K562 (cell line): ENCODE measurements at regions not wholly inside any gene's neighbourhood (a gene's known extent, or its start where the extent isn't known, plus 50 kb on each side); places are given as distances from the start of the nearest gene placed in this dataset.
"Not testable (repeated sequence)": the region's sequence is repeated elsewhere in the genome, so short reads cannot be mapped to it uniquely, and the experiment has no call there.

Experiments used
- ATAC-seq: fragments of 200-7000 bp; cut with Tn5 transposase; 3 replicates; pipeline ENCODE4 v1.9.1; 2020; ENCODE audit warnings: moderate library complexity
- BruUV-seq: library from RNA; stranded (reverse); fragments of 400-500 nt; replicated peaks from 2 replicates; lab custom pipeline; 2021; lab: Mats Ljungman, UMichigan
- CTCF ChIA-PET: fragments of 300-600 bp; formaldehyde crosslinking; extraction: SDS; loops from one replicate; lab custom pipeline; 2021; ENCODE audit warnings: low intra/inter-chr PET ratio; lab: Yijun Ruan, JAX
- POLR2A ChIA-PET: fragments of 300-600, 350-650 bp; sonication (Branson Sonifier 250); formaldehyde crosslinking; extraction: SDS; loops from one replicate; lab custom pipeline; 2021; ENCODE audit warnings: antibody characterized with exemption, inconsistent platforms; lab: Yijun Ruan, JAX
- DNase-seq, 4 experiments: peaks; one replicate each; pipeline versions ENCODE4 v3.0.0 to v3.0.0-alpha.2; 2011 to 2018; ENCODE audit warnings: low spot score in 3 of 4, mixed read lengths in 3 of 4; ENCODE audit errors: extremely low read depth in 1 of 4
- FAIRE-seq: peaks from 2 replicates; lab custom pipeline; 2011; peaks lifted over from hg19 to GRCh38; lab: Jason Lieb, UNC
- H2AFZ ChIP-seq: 2 replicates; pipeline ENCODE4 v1.6.0; 2011; ENCODE audit warnings: low read depth, low read length, control low read depth, inconsistent platforms
- H3K27ac ChIP-seq: fragments of 200-600 bp; 3 replicates; pipeline ENCODE4 v1.8.0; 2011; ENCODE audit warnings: low read depth, mild to moderate bottlenecking, control low read depth, inconsistent platforms, low read length, moderate library complexity, mixed read lengths; ENCODE audit errors: extremely low read depth
- H3K27me3 ChIP-seq, 2 experiments: fragments of 300-600 bp in 1 of 2; 2 replicates in 1 of 2; 3 replicates in 1 of 2; pipeline versions ENCODE4 v1.6.0 to v1.8.0; 2011; ENCODE audit warnings: inconsistent platforms in 2 of 2, low read length in 2 of 2, mild to moderate bottlenecking in 1 of 2, mixed read lengths in 1 of 2, moderate library complexity in 1 of 2; ENCODE audit not compliant: control insufficient read depth in 2 of 2, insufficient read depth in 2 of 2
- H3K36me3 ChIP-seq: fragments of 300-600 bp; 3 replicates; pipeline ENCODE4 v1.8.0; 2011; ENCODE audit warnings: mild to moderate bottlenecking, low read length, inconsistent platforms; ENCODE audit not compliant: control insufficient read depth, insufficient read depth
- H3K4me1 ChIP-seq, 2 experiments: fragments of 200-600 bp in 1 of 2; replicated peaks in 1 of 2; 2 replicates in 1 of 2; 3 replicates in 1 of 2; pipeline versions ENCODE4 v1.5.1 to v1.8.0; 2011; ENCODE audit warnings: inconsistent platforms in 2 of 2, low read length in 2 of 2, mild to moderate bottlenecking in 1 of 2, mixed read lengths in 1 of 2, moderate library complexity in 1 of 2; ENCODE audit not compliant: control insufficient read depth in 2 of 2, insufficient read depth in 2 of 2
- H3K4me2 ChIP-seq: 2 replicates; pipeline ENCODE4 v1.6.1; 2011; ENCODE audit warnings: low read length, control low read depth, inconsistent platforms, mixed read lengths; ENCODE audit not compliant: insufficient read depth
- H3K4me3 ChIP-seq: fragments of 200-600 bp; sonication (generic), shearing (Covaris generic); 2 replicates; pipeline ENCODE4 v1.5.1; 2016; ENCODE audit warnings: control low read depth, inconsistent platforms
- H3K79me2 ChIP-seq: fragments of 200-600 bp; 3 replicates; pipeline ENCODE4 v1.8.0; 2011; ENCODE audit warnings: low read length, inconsistent platforms; ENCODE audit not compliant: control insufficient read depth, insufficient read depth
- H3K9ac ChIP-seq, 2 experiments: 2 replicates each; pipeline versions ENCODE4 v1.6.0 to v1.6.1; 2011; ENCODE audit warnings: low read depth in 2 of 2, low read length in 2 of 2, control low read depth in 1 of 2, inconsistent platforms in 1 of 2, mild to moderate bottlenecking in 1 of 2, mixed read lengths in 1 of 2; ENCODE audit not compliant: insufficient read depth in 1 of 2
- H3K9me1 ChIP-seq: one replicate; pipeline ENCODE4 v1.6.0; 2011; ENCODE audit warnings: inconsistent platforms, mild to moderate bottlenecking, low read length, moderate library complexity; ENCODE audit not compliant: control insufficient read depth, insufficient read depth
- H3K9me3 ChIP-seq: replicated peaks from 2 replicates; pipeline ENCODE4 v1.5.1; 2011; ENCODE audit warnings: low read depth, low read length, inconsistent platforms; ENCODE audit not compliant: control insufficient read depth, insufficient read depth
- H4K20me1 ChIP-seq: replicated peaks from 2 replicates; pipeline ENCODE4 v1.6.1; 2011; ENCODE audit warnings: low read length, inconsistent platforms, mixed read lengths; ENCODE audit not compliant: control insufficient read depth, insufficient read depth
- ATF4 ChIP-seq: fragments of 450-650 bp; formaldehyde crosslinking; IDR thresholded peaks from 2 replicates; pipeline ENCODE4 v1.4.0; 2022; ENCODE audit warnings: mild to moderate bottlenecking, moderate library complexity
- BRD4 ChIP-seq: fragments of 200-600 bp; sonication (generic); IDR thresholded peaks from 2 replicates; pipeline ENCODE4 v1.6.1; 2017; ENCODE audit warnings: inconsistent platforms
- CBX8 ChIP-seq: fragments of 200-600 bp; sonication (generic); IDR thresholded peaks from 2 replicates; pipeline ENCODE4 v1.6.1; 2012; ENCODE audit warnings: borderline replicate concordance, mixed run types, low read depth, mild to moderate bottlenecking, moderate library complexity, mixed read lengths, low read length, control low read depth, inconsistent platforms; ENCODE audit not compliant: poor library complexity, severe bottlenecking; ENCODE audit errors: extremely low read depth
- RHOXF2B ChIP-seq: fragments of 250-450 bp; sonication (Bioruptor Pico); conservative IDR thresholded peaks from 2 replicates; pipeline ENCODE4 v1.5.1; 2021
- TBL1XR1 ChIP-seq, 2 experiments: IDR thresholded peaks; 2 replicates each; pipeline ENCODE4 v1.6.1; 2012; ENCODE audit warnings: improper control_type of control experiment in 2 of 2, low read length in 2 of 2, mild to moderate bottlenecking in 1 of 2
- TEAD1 ChIP-seq, 2 experiments: fragments of 450-650 bp in 1 of 2; sonication (generic) in 1 of 2; formaldehyde crosslinking; IDR thresholded peaks; 2 replicates each; pipeline versions ENCODE4 v1.4.0 to v1.8.0; 2020 to 2022; ENCODE audit warnings: mild to moderate bottlenecking in 2 of 2, missing genetic modification reagents in 1 of 2
- ZNF121 ChIP-seq: sonication (generic); formaldehyde crosslinking; conservative IDR thresholded peaks from 2 replicates; pipeline ENCODE4 v1.8.0; 2022; ENCODE audit warnings: missing genetic modification reagents
- ZNF583 ChIP-seq: fragments of 250-450 bp; sonication (Bioruptor Pico); IDR thresholded peaks from 2 replicates; pipeline ENCODE4 v1.4.0; 2020
- ZNF785 ChIP-seq: fragments of 250-450 bp; sonication (Bioruptor Pico); IDR thresholded peaks from 2 replicates; pipeline ENCODE4 v1.4.0; 2020; ENCODE audit warnings: mild to moderate bottlenecking
- WGBS: fragments of 100-300 bp; shearing (Covaris generic); methylation state at CpG from one replicate; pipeline ENCODE4 v1.1.6; 2016; ENCODE audit warnings: low coverage, mixed read lengths; ENCODE audit not compliant: insufficient coverage; ENCODE audit errors: missing lambda C conversion rate; 5-methylcytosine and 5-hydroxymethylcytosine counted together
- in situ Hi-C: fragments of 300-500 bp; cut with MboI; formaldehyde crosslinking; loops from 4 replicates; pipeline ENCODE4 v1.15.0; 2018; ENCODE audit warnings: inconsistent platforms, mixed read lengths
- intact Hi-C: fragments of 100-400 bp; cut with micrococcal nuclease; formaldehyde crosslinking; loops from 2 replicates; pipeline ENCODE4 v1.14.2; 2022
- TF ChIP-seq, protein P1 (sequence below): fragments of 200-800 bp; sonication (Bioruptor generic); IDR thresholded peaks from 2 replicates; pipeline ENCODE4 v1.6.1; 2017; ENCODE audit warnings: missing genetic modification characterization, missing compliant biosample characterization

DNA sequence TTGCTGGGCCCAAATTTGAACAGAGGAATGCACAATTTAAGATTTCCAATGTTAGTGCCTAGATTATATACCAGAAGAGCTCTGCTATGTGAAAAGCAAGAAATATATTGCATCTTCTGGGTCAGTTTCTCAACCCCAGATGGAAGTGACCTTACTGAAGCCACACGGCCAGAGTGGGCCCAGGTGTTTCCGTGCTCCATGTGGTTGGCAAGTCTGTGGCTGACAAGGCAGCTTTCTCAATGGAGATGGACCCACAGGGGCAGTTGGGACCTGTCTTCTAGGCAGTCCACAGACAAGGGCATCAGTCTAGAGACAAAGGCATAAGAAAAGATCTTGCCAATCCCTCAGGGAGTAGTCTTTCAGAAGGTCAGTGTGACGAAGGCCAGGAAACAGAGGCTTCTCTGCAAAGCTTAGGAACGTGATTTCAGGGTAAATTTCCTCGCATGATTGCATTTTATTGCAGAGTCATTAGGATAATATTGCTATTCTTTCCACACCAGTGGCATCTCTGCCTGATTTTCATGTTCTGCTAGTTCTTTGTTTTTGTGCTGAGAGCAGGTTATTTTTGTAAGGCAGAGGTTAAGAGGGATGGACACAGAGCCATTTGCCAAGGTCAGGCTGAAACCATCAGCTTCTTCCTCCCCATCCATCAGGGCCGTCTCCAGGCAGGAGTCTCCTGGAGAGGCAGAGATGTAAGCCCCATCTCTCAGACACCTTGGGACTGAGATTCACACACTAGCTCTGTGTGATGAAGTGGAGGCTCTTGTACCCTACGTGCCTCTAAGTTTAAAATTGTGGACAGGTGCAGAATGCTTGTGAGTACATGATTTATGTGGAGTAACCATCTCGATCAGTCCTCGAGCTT lies 202.1 kb downstream of the ANKRD30B start (continued):
- TF ChIP-seq ATF4 (CRISPR knock-in tag) (no peak), ZNF583 (no peak), ZNF121 (CRISPR knock-in tag) (no peak), TBL1XR1 (IDR thresholded peaks at IDR 0.05; ENCODE audit: low read length in 2 of 2) (no peak), RHOXF2B (CRISPR knock-in tag) (no peak), ZNF785 (CRISPR knock-in tag) (no peak), TEAD1 (CRISPR knock-in tag; IDR thresholded peaks at IDR 0.05) (no peak), BRD4 (no peak), CBX8 (no peak)
- TF ChIP-seq, protein P1, sequence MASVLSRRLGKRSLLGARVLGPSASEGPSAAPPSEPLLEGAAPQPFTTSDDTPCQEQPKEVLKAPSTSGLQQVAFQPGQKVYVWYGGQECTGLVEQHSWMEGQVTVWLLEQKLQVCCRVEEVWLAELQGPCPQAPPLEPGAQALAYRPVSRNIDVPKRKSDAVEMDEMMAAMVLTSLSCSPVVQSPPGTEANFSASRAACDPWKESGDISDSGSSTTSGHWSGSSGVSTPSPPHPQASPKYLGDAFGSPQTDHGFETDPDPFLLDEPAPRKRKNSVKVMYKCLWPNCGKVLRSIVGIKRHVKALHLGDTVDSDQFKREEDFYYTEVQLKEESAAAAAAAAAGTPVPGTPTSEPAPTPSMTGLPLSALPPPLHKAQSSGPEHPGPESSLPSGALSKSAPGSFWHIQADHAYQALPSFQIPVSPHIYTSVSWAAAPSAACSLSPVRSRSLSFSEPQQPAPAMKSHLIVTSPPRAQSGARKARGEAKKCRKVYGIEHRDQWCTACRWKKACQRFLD (CRISPR knock-in tag): no peak

DNA sequence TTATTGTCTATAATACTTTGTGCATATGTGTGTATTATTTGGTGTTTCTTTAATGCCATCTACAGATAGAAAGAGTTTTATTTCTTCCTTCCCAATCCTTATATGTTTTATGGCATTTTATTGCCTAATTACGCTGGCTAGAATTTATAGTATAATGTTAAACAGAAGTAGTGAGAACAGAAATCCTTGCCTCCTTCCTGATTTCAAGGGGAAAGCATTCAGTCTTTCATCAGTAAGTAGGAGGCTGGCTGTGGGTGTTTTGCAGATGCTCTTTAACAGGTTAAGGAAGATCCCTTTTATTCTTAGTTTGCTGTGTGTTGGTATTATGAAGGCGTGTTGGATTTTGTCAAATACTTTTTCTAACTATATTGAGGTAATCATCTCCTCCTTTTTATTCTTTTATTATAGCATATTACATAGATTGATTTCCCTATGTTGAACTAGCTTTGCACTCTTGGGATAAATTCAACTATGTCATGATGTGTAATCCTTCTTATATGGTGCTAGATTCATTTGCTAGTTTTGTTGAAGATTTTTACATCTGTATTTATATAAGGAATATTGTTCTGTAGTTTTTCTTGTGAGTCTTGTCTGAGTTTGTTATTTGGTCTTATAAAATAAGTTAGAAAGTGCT lies 204.6 kb downstream of the ANKRD30B start:
- H3K9me3 ChIP-seq, in situ Hi-C loops, H3K36me3 ChIP-seq, H2AFZ ChIP-seq, ATAC-seq, BruUV-seq, H4K20me1 ChIP-seq, H3K27me3 ChIP-seq, H3K4me1 ChIP-seq, H3K27ac ChIP-seq, CTCF ChIA-PET, POLR2A ChIA-PET, H3K4me3 ChIP-seq, H3K4me2 ChIP-seq, H3K79me2 ChIP-seq, H3K9ac ChIP-seq, FAIRE-seq, DNase-seq, intact Hi-C loops, H3K9me1 ChIP-seq: not testable (repeated sequence)
- 0% methylated on average over 2 of the region's 2 CpGs for WGBS
